Germinal center (tissue), 1 donor: ENCODE measurements at regions not wholly inside any gene's neighbourhood (a gene's known extent, or its start where the extent isn't known, plus 50 kb on each side); places are given as distances from the start of the nearest gene placed in this dataset.

ENCODE experiments used
- DNase-seq: peaks from one replicate; pipeline ENCODE4 v3.0.0; 2012; ENCODE audit warnings: mixed read lengths, low spot score

DNA sequence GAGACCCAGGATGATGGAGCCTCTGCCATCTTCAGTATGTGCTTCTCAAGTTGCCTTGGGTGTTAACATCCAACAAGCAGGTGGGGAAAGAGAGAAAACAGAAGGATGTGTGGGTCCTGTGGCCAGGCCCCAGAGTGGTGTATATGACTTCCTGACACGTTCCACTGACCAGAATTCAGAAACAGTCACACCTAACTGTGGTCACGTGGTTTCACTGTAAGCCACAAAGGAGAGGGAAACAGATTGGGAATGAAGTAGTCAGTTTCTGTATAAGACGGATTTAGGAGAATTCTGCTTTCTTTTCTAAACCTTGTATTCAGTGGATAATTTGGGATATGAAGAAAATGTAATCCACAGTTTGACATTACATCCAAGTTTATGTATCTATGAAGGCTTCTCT lies 454.1 kb upstream of the IL12A start:
- DNase-seq = no peak

DNA sequence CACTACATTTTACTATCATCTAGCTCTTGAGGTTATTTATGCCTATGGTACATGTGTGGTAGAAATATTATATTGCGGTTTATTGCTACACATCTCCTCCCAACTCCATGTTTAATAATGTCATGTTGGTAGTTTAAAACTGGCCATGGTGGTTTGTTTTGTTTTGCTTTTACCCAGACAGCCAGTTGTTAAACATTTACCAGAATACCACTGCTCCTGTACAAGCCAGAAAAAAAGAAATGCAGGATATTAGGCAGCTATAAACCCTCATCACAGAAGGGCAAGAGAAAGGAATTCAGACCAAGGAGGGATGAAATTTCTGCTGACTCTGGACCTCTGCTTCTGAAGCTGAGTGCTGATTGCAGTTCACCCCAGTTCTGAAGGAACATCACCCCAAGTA lies 451.8 kb upstream of the IL12A start:
- DNase-seq = no peak

DNA sequence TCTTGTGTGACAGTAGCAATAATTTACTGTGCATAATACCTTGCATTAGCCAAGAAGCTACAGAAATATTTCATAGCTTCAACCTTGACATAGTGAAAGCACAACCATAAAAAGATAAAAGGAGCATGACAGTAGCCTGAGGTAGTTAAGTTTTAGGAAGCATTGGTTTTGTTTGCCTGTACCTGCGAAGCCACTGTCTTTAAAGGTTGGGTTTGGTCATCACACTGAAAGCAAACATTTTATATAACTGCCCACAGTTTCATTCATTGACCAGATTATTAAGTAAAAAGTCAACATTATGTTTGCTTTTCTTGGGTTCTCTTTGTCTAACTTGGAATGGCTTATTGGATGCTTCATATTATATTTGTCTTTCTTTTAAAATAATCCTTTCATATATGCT lies 450.1 kb upstream of the IL12A start:
- DNase-seq = no peak

DNA sequence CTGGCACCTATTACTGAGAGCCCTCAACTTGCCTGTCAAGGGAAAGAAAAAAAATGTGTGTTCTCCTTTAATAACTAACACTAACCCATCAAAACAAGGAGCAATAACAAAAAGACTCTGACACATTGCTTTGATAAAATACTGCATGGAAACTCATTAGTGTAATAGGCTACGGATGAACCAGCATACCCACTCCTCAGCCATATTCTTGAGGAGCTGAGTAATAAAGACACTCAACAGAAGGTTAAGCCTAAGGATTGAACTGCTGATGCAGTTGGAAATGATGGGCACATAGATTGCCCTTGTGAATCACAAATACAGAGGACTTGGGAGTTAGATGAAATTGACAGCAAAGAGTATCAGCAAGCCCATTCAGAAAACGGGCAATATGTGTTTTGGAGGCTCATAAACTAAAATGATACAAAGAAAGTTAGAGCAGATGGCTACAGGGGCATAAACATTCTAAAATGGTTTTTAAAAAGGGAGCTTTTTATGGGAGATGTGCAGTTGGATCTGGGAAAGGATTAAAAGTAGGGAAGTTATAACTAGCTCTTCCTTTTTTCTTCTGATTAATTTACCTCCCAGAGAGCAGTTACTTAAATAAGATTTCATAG lies 447.6 kb upstream of the IL12A start:
- no peak for DNase-seq

DNA sequence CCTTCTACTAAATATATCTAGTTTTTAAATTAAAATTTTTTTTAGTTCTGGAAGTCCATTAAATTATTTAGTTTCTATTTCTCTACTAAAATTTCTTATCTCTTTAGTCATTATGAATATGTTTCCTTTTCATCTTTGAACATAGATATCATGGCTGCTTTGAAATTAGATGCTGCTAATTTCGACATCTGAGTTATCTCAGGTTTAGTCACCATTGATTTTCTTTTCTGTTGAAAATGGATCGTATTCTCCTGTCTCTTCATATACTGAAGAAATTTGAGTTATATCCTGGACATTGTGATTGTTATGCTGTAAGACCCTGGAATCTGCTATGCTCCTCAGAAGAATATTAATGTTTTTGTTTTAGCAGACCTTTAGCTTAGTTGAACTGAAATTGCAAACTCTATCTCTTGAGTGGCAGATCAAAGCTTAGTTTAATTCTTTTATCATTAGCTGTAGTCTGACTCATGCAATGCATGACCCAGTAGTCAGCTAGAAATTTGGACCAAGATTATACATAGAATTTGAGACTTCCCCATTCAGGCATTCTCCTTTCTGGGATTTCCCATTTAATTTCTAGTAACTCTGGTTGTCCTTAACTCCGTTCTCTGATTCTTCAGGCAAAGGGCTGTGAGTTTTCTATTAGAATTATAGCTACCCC lies 439.8 kb upstream of the IL12A start:
- no peak for DNase-seq

DNA sequence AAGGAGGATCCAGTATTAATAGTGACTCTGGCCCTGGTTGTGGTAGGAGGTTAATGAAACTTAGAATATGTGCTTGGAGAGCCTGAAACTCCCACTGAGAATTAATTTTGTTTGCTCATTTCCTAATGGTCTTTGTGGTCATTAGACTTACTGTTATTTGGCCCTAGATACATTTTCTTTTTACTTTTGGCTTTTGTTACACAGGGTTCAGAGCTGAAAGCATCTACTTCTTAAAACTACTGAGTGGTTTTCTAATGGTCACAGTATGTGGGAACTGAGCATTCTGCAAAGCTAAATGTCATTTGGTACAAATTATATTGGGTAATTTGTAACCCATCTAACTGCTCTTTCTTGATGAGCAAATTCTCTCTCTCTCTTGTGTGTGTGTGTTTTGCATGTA lies 433.4 kb upstream of the IL12A start:
- DNase-seq = no peak

DNA sequence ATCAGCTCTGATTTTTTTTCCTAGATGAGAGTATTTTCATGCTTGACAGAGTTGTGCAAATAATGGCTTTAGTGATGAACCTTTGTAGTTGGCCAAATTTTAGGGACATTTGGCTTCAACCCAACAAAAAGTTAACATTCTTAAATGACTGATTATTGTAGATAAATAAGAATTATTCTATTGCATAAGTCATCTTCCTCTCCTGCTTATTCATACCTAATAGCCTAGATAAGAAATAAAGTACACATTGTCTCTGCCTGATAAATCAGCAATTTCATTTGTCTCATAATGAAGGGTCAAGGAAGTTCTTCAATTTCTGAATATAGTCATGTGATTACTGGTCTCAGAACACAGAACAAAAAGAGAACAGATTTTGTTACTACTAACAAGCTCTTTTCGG lies 428.9 kb upstream of the IL12A start:
- DNase-seq = no peak

DNA sequence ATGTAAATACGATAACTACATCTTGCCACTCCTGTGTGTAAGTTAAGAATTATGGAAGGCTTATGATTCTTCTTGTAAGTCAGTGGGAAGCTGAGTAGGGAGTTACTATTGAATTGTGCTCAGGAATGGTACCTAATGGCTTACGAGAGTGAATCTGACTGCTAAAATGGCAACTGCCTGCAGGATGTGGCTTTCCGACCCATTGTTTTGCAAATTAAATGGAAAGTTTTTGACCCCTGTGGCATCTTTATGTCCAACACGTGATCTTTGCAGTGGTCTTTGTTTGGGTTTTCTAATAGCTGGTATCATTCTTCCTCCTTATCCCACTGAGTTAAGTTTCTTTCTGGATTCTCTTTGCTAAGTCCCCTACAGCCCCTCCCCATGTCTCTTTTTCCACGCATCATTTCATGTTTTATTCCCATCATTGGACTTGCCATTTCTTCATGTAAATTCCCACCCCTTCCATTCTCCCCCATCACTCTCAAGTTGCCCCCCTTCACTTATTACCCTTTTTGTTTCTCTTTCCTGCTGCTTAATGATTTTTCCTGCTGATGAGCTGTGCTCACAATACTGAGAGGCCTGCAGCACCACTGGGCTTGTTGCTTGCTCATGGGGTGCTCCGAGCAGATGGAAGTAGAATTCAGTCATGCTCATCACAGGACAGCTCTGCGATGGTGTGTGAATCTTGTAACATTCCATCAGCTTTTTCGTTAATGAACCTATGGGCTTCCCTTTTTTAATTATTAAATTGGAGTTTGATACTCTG lies 428.2 kb upstream of the IL12A start:
- DNase-seq = no peak

DNA sequence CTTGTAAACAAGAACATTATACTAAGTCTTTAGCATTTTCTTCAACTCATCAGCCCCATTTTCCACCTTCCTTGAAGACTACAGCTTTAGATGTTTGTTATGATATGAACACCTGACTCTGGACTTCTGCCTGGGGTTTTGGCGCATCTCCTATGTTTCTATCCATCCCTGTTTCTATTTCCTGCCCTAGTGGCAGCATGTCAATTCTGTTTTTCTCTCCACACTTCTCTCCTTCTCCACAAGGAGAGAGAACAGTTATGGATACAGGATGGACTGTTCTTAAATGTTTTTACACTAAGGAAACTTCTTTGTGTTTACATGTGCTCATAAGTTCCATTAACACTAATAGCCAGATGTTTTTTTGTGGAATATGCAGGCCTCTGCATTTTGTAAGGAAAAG lies 423.3 kb upstream of the IL12A start:
- no peak for DNase-seq

DNA sequence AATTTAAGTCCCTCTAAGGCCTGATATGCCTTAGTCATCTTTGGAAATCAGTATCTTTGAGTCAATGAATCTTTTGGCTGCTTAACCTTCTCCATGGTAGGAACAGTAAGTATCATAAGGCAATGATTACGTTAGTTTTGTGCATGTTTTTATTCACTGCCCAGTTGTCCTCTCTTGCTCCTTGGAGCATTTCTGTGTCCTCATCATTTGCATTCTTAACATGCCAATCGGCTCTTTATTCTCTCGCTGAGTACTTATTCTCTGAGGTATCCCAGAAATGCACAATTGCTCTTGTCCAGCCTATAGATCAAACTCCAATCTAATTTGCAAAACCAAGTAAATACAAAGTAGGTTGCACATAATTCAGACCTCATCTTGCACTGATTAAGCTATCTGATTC lies 405.0 kb upstream of the IL12A start:
- no peak for DNase-seq

DNA sequence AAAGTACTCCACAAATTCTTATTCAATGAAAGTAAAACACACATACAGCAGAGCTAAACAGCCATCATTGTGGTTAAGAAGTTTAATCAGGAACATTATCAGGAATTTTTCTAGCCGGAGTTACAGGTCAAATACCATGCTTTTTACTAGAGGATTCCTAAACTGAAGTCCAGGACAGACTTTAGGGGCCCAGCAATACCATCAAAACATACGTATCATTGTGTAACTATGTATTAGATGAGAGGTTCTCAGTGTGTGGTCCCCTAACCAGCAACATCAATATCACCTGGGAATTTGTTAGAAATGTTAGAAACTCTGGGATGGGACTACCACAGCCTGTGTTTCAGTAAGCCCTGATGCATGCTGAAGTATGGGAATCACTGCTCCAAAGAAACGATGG lies 404.2 kb upstream of the IL12A start:
- no peak for DNase-seq

DNA sequence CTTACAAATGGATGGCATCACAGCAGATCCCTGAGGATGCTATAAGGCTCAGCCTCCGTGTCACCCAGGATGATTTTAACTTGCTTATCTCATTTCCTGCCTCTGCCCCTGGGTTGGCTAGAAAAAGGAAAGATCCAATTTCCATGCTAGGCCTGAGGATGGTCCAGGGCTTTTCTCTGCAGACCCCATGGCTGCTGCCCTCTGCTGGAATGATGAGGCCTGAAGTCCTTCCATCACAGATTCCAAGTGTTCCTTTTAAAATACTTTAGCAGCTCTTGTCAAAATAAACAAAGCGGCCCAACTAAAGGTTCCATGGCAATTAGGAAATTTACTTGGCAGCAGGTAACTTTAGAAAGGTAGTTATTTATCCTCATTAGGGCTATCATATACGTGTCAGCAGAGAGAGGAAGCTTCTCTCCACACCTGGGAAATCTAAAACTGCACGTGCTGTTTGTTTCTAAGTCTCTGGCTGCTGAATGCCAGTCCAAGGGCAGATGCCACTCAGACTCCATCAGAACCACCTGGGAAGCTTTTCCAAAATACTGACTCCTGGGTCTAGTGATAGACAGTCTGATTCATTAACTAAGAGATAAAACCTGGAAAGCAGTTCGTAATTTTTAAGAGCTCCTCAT lies 401.9 kb upstream of the IL12A start:
- no peak for DNase-seq

DNA sequence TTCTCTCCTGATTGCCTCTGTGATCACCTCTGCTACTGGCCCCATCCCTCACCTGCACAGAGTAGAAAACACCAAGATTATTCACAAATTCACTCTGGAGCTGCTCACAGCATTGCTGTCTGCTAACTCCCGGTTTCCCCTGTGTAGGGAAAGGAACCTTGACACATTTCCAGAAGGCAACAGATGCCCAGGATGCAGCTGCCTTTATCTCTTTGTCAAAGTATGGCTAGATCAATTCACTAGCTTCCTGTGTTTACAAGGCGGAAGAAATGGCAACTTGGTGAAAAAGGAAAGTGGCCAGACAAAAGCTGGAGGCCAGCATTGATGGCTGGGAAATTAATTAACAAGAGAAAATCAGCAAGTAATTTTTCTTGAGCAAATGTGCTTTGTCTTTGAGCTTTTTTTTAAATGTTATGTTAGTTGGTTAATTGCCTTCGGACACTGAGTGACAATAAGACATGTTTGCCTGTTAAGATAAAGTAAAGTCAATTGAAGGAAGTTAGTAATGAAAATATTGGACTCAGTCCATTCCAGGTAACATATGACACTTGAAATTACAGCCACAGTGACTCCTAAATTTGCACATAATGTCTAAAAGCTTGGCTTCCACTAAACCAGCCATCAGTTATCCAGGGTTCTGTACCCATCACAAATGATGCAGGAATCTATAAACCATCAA lies 394.6 kb upstream of the IL12A start:
- DNase-seq = no peak

DNA sequence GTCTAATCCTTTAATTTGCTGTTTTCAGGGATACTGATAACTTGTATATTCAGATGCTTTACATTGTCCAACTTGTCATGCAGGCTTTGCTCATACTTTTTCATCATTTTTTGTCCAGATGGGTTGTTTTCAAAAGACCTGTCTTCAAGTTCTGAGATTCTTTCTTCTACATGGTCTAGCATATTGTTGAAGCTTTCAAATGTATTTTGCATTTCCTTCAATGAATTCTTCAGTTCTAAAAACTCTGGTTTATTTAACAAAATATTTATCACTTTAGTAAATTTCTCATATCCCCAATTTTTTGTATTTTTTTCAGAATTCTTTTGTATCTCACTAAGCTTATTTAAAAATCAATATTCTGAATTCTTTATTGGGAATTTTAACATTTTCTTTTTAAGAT lies 388.3 kb upstream of the IL12A start:
- DNase-seq = no peak

DNA sequence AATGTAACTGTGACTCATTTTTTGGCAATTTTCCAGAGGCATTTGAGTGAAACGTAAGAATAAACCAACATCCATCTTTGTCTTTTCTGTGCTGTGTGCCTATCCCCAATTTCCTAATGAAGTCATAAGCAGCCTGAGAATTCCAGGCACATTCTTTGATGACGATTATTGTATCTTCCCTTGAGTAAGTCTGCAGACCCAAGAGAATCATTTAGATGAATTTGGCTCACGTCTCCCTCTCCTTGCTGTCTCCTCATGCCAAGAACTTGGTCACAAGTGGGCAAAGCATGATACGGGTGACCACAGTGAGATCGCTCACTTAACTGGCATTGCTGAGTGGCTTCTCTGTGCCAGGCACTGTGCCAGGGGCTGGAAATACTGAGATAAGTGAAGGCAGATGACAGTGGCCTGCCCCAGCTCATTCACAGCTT lies 384.5 kb upstream of the IL12A start:
- DNase-seq = no peak

DNA sequence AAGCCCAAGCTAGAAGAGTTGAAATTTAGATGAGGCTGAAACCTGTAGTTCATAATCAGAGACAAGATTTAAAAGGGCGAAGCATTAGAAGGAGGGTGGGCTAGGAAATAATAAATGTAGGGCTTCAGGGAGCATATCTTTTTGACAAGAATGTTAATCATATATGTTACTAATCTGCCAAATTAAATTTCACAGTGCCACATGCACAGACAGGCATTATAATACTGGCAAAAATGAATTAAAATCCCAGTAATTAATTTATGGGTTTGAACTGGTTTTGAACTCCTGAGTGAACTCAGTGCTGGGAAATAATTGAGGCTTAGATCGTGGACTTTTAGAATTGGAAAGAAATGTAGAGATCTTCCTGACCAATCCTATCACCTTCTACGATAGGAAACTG lies 383.5 kb upstream of the IL12A start:
- no peak for DNase-seq

DNA sequence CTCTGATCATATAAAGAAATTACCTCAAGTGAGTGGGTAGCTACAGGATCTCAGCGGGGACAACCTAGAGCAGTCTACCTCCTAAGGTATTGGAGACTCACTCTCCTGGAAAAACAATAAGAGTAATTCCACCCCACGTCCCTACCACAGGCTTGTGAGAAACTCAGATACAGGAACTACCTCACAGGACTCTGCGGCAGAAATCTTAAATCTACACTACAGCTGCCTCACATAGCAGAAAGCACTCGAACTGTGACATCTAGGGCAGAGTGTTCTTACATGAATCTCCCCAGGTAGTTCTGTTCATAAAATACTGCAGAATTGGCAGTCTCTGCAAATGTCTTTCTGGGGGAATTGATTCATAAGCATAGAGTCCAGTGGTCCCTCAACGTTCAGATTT lies 382.9 kb upstream of the IL12A start:
- no peak for DNase-seq

DNA sequence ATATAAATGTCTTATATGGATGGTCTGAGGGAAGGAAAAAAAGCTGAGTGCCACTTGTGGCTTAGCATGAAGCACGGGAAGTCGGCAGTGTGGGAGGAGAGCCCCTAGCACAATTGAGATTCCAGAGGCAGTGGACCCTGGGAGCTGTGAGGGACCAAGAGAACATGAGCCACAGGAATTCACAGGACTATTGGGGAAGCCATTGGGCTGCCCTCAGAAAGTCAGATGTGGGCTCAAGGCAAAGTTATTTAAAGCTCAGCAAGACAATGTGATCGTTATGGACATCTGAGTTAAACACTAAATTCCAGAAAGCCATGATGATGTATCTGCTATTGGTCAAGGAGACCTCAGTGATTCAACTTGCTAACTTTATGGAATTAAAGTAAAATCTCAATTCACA lies 380.8 kb upstream of the IL12A start:
- no peak for DNase-seq

DNA sequence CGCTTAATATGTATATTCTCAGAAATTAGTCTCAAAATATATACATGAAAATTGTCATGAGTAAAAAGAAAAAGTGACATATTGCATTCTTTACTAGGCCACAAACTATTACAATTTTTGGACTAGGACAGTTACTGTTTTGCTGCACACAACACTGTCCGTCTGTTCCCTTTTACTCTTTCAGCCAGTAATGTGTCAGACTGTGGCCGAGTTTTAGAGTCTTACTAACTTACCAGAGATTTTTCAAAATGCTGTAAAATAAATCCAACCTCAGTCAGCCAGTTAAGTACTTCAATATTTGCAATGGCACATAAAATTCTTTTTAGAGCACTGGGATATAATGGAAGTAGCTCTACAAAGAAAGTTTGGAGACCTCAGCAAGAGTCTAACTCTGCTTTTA lies 380.3 kb upstream of the IL12A start:
- no peak for DNase-seq

DNA sequence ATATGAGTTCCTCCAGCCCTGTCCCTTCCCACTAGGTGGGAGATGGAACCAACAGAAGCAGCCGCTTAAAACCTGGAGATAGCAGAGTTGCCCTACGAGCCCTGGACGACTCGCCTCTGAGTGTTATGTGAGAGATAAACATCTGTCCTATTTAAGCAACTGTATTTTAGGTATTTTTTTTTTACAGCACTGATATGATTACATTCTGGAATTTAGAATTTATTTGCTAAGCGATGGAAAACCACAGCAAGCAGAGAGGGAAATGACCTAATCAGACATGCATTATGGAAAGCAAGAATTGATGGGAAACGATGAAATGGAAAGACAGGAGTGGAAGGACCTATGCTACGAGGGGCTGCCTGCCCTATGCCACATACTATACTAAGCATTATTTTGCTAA lies 379.0 kb upstream of the IL12A start:
- no peak for DNase-seq

DNA sequence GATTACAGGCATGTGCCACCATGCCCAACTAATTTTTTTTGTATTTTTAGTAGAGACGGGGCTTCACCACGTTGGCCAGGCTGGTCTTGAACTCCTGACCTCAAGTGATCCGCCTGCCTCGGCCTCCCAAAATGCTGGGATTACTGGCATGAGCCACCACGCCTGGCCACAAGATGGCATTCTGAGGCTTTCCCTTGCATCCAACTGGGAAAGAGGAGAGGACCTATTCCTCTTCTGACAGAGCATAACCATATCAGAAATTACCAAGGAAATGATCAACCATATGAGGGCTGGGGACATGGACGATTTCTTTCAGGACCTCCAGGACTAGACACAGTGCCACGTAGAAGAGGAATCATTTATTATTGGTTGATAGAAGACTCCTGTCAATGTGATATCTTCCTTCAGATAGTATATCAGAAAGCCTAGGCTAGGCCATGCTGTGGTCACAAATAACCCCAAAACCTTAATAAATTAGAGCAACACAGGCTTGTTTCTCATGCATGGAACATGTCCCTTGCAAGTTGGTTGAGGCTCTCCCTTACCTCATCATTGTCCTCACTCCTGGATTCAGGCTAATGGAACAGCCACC lies 372.3 kb upstream of the IL12A start:
- DNase-seq = no peak

DNA sequence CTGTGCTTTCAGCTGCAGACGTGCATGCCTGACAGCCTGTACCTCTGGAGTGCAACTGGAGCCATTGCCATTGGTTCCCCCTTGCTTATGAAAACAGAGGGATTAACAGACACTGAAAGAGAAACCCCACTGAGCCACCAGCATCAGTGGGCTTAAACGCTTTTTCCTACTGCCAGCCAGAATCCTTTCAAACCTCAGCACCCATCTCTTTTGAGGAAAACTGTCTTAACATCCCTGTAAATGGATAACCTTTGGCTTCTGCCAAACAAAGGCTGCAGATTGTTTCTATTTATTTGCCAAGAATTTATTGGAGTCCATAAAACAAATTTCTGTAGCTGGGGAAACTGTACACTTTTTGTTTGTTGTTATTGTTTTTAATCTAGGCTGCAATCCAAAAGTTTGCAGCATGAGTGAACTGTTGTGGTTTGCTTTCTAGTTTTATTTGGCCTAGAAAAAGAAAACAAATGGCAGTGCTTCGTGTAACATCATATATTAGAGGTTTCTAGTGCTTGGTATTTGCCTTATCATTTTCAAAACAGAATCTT lies 369.2 kb upstream of the IL12A start:
- DNase-seq = no peak
